Suprapubic skin (tissue), 3 donors: ENCODE measurements at regions not wholly inside any gene's neighbourhood (a gene's known extent, or its start where the extent isn't known, plus 50 kb on each side); places are given as distances from the start of the nearest gene placed in this dataset.

Experiments
- POLR2A ChIP-seq, 2 donors: fragments of 450-650 bp; IDR thresholded peaks; one replicate each; pipeline ENCODE4 v1.6.1; 2017; ENCODE audit warnings: antibody characterized with exemption in 2 of 2, mild to moderate bottlenecking in 2 of 2, moderate library complexity in 2 of 2
- TF ChIP-seq, protein P1 (sequence below), 2 donors: fragments of 200-600 bp in 1 of 2; fragments of 450-650 bp in 1 of 2; sonication (generic) in 1 of 2; IDR thresholded peaks; one replicate each; pipeline ENCODE4 v1.5.1; 2016 to 2019; ENCODE audit warnings: antibody characterized with exemption in 2 of 2, mild to moderate bottlenecking in 1 of 2, moderate library complexity in 1 of 2

GRCh38 chr7:110372685-110373084 lies 718.2 kb upstream of the LRRN3 start:
- TF ChIP-seq, protein P1, sequence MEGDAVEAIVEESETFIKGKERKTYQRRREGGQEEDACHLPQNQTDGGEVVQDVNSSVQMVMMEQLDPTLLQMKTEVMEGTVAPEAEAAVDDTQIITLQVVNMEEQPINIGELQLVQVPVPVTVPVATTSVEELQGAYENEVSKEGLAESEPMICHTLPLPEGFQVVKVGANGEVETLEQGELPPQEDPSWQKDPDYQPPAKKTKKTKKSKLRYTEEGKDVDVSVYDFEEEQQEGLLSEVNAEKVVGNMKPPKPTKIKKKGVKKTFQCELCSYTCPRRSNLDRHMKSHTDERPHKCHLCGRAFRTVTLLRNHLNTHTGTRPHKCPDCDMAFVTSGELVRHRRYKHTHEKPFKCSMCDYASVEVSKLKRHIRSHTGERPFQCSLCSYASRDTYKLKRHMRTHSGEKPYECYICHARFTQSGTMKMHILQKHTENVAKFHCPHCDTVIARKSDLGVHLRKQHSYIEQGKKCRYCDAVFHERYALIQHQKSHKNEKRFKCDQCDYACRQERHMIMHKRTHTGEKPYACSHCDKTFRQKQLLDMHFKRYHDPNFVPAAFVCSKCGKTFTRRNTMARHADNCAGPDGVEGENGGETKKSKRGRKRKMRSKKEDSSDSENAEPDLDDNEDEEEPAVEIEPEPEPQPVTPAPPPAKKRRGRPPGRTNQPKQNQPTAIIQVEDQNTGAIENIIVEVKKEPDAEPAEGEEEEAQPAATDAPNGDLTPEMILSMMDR (IDR thresholded peaks at IDR 0.05) = no peak
- TF ChIP-seq POLR2A (IDR thresholded peaks at IDR 0.05) = no peak
